ENCODE measurements at regions not wholly inside any gene's neighbourhood (a gene's known extent, or its start where the extent isn't known, plus 50 kb on each side); places are given as distances from the start of the nearest gene placed in this dataset.

DNA sequence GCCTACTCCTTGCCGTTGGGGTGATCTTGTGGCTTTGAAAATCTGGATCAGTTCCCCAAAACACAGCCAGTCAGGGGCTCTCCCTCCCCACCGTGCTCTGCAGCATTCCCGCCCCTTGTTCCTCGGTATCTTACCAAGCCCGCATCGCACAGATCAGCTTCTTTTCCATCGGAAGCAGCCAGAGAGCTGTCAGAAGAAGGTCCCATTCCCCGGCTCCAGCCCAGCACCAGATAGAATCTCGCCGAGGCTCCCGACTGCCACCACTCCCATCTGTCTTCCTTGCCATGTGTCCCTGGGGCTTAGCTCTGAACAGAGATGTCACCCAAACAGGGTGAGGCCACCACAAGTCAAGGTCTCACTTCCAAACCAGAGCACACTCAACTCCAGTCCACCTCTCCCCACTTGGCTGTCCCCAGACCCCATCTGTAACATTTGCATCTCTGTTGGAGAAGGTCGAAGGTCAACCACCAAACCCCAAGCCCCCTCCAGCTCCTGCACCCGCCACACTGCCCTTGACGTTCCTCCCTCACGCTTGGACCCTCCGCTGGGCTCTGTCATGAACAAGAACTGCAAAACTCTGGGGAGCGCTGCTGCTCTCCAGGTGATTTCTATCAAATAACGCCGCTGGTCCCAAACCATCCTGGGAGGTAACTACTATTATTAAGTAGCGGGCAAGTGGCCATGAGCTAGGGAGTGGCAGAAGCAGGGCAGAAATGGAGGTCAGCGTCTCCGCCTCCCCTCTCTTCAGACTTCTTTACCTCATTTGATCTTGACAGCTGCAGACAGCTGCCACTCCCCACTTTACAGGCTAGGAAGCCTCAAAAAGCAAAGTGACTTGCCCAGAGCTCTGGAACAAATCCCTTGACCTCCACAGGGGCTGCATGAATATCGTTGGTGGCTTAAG lies 70.0 kb upstream of the TAF1B start:
- TF ChIP-seq, protein P1, sequence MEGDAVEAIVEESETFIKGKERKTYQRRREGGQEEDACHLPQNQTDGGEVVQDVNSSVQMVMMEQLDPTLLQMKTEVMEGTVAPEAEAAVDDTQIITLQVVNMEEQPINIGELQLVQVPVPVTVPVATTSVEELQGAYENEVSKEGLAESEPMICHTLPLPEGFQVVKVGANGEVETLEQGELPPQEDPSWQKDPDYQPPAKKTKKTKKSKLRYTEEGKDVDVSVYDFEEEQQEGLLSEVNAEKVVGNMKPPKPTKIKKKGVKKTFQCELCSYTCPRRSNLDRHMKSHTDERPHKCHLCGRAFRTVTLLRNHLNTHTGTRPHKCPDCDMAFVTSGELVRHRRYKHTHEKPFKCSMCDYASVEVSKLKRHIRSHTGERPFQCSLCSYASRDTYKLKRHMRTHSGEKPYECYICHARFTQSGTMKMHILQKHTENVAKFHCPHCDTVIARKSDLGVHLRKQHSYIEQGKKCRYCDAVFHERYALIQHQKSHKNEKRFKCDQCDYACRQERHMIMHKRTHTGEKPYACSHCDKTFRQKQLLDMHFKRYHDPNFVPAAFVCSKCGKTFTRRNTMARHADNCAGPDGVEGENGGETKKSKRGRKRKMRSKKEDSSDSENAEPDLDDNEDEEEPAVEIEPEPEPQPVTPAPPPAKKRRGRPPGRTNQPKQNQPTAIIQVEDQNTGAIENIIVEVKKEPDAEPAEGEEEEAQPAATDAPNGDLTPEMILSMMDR (IDR thresholded peaks at IDR 0.05): no peak
- no peak for TF ChIP-seq POLR2A (IDR thresholded peaks at IDR 0.05)
